ENCODE measurements at regions not wholly inside any gene's neighbourhood (a gene's known extent, or its start where the extent isn't known, plus 50 kb on each side); places are given as distances from the start of the nearest gene placed in this dataset.
"Not testable (repeated sequence)": the region's sequence is repeated elsewhere in the genome, so short reads cannot be mapped to it uniquely, and the experiment has no call there.

- FAIRE-seq (no peak), DNase-seq (ENCODE audit: low spot score in 2 of 2) (no peak)
Observed at GRCh38 chr10:63077800-63078199, 55.3 kb upstream of the NRBF2 start.

DNA sequence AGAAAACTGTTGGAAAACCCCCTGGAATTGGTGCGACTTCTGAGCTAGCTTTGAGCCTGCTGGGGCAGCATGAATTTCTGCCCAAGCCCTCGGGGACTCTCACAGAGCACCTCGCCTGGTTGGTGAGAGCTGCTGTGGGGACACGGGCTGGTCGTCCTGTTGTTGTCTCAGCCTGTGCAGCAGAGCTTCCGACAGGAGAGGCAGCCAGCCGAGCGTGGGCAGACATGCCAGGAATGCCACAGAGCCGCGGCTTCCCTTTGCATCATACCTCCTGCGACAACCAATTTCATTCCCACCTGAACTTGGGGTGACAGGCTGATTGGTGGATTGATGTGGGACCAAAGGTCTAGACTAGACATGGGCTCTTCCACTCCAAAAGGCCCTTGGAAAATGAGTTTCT is 60.2 kb upstream of the NRBF2 start:
- FAIRE-seq = no peak
- no peak for DNase-seq (ENCODE audit: low spot score in 2 of 2)

- no peak for DNase-seq (ENCODE audit: low spot score in 2 of 2)
- FAIRE-seq = no peak
Observed at GRCh38 chr10:63071145-63071544, 62.0 kb upstream of the NRBF2 start.

- DNase-seq (ENCODE audit: low spot score in 2 of 2) (no peak), FAIRE-seq (no peak)
Observed at GRCh38 chr10:63069318-63069717, 63.8 kb upstream of the NRBF2 start.

GRCh38 chr10:63068246-63068645 is 64.9 kb upstream of the NRBF2 start:
- FAIRE-seq (no peak), DNase-seq (ENCODE audit: low spot score in 2 of 2) (no peak)

DNA sequence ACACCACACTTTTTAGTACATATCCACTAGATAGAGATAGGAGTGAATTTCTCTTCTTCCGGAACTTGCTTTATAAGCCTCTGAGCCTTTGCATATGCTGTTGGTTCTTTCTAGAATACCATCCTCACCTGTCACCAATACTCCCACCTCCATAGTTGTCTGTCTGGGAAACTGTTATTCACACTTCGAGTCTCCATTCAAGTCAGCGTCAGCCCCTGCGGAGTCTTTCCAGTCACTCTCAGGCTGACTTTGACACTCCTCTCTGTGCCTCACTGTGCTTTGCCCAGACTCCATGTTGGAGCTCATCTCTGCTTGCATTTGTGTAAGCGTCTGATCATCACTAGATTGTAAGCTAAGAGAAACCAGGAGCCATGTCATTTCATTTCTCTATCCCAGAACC is 66.5 kb upstream of the NRBF2 start:
- FAIRE-seq = no peak
- DNase-seq (ENCODE audit: low spot score in 2 of 2) = no peak

GRCh38 chr10:63064706-63065105 is 68.4 kb upstream of the NRBF2 start:
- FAIRE-seq (no peak), DNase-seq (ENCODE audit: low spot score in 2 of 2) (no peak)

- FAIRE-seq = no peak
- DNase-seq (ENCODE audit: low spot score in 2 of 2) = no peak
Observed at GRCh38 chr10:63058236-63058635, 74.9 kb upstream of the NRBF2 start.

DNA sequence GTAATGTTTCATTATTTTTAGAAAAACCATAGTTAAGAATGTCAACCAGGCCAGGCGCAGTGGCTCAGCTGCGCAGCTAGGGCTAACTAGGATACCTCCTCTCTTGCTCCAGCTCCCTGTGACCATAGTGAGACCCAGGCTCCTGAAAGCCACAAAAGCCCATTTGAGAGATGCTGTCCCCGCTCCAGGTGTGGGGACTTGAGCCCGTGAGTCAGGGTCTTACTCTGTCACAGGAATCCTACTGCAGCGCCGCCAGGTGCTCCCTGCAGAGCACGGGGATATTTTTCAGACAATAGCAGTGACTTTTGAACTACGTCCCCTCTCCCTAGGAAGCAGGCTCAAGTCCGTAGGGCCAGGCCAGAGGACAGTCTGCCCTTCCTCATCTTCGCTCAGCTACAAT is 75.6 kb upstream of the NRBF2 start:
- DNase-seq (ENCODE audit: low spot score in 2 of 2) (no peak), FAIRE-seq (no peak)

DNA sequence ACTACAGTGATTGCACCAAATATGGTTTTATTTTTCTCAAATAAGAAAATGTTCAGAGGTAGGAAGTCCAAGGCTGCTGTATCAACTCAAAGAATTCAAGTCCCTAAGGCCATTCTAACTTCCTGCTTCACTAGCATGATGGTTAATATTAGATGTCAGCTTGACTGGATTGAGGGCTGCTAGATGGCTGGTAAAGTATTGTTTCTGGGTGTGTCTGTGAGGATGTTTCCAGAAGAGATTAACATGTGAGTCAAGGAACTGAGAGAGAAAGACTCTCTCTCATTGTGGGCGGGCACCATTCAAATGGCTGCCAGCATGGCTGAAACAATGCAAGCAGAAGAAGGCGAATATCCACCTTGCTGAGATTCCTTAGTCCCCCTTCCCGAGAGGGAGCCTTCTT is 77.4 kb upstream of the NRBF2 start:
- no peak for DNase-seq (ENCODE audit: low spot score in 2 of 2)
- no peak for FAIRE-seq

DNA sequence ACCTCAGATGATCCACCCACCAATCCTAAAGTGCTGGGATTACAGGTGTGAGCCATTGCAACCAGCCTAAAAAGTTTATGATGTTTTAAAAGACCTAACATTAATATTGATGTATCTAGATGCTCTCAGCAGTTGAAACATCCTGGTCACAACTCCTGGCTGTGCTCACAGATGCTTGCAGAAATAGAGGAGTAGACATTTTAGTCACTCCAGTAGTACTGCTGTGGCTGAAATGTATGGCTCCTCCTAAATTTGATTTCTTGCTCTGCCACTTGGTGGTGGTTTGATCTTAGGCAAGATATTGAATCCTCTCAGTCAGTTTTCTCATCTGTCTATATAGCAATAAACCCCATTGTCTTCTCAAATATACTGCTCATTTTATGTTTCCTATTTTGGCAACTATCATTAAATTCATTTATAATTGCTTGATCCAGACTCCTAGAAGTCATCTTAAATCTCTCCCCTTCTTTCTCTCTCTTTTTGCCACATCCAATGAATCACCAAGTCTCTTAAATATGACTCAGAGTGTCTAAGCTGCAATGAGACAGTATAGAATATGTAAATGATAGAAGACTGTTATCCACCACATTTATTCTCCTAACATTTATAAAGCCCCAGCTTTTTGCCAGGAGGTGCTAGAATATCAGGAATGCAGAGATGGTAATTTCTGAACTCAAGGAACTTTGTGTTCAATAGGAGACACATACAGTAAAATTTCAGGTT is 78.1 kb upstream of the NRBF2 start:
- DNase-seq (ENCODE audit: low spot score in 2 of 2) = no peak
- no peak for FAIRE-seq

GRCh38 chr10:63052083-63052482 is 81.0 kb upstream of the NRBF2 start:
- no peak for FAIRE-seq
- no peak for DNase-seq (ENCODE audit: low spot score in 2 of 2)

DNA sequence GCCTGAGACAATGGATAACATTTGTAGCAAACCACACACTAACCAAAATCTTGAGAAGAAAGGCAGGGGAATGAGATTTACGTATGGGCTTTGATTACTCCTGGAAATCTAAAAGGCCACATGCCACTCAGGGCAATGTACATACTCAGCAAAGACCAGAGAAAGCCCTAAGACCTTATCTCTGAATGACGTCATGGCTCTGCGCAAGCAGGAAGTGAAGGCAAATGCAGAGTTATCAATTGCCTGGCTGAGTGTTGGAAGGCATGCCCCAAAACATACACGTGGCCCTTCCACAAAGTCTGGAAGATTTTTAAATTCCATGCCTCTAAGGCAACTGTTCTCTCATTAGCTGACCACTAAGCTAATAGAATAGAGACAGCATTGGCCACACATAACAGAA is 90.9 kb upstream of the NRBF2 start:
- no peak for FAIRE-seq
- DNase-seq (ENCODE audit: low spot score in 2 of 2) = no peak

DNA sequence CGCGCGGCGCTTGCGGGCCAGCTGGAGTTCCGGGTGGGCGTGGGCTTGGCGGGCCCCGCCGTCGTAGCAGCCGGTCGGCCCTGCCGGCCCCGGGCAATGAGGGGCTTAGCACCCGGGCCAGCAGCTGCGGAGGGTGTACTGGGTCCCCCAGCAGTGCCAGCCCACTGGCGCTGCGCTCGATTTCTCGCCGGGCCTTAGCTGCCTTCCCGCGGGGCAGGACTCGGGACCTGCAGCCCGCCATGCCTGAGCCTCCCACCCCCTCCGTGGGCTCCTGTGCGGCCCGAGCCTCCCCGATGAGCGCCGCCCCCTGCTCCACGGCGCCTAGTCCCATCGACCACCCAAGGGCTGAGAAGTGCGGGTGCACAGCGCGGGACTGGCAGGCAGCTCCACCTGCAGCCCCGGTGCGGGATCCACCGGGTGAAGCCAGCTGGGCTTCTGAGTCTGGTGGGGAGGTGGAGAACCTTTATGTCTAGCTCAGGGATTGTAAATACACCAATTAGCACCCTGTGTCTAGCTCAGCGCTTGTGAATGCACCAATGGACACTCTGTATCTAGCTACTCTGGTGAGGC is 99.4 kb upstream of the NRBF2 start:
- not testable (repeated sequence) for FAIRE-seq; DNase-seq (ENCODE audit: low spot score in 2 of 2)

DNA sequence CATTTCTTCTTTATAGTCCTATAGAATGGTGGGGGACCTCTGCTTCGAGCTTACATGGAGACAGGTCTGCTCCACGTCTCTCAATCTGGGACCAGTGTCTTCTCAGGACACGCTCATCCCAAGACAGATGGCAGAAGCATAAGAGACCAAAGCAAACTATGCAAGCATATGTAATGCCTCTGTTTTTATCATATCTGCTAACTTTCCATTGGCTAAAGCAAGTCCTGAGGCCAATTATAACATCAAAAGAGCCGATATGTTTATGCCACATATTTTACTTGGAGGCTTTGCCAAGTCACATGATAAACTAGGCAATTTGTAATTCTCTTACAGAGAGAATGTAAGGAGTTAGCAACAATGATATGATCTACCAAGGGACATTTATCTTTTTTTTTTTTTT is 102.6 kb upstream of the NRBF2 start:
- FAIRE-seq (no peak), DNase-seq (ENCODE audit: low spot score in 2 of 2) (no peak)

GRCh38 chr10:63027531-63027930 is 105.6 kb upstream of the NRBF2 start:
- FAIRE-seq (no peak), DNase-seq (ENCODE audit: low spot score in 2 of 2) (no peak)

DNA sequence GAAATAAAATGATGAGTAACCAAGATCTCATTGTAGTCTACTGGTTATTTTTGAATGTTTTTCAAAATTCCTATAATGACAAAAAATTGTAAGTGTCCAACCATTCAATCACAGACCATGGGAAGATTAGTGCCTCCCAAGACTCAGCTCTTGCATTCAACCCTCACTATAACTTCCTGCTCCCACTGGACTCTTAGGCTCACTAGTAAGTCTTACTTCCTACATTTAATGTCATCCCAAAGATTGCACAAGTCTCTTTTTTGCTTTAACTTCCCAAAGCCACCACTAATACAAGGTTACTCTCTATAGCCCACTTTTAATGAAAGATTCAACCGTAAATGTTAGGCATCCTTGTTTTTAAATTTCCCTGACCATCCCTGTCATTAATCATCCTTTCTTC is 111.9 kb upstream of the NRBF2 start:
- FAIRE-seq (no peak), DNase-seq (ENCODE audit: low spot score in 2 of 2) (no peak)

GRCh38 chr10:63013755-63014154 is 119.4 kb upstream of the NRBF2 start:
- DNase-seq (ENCODE audit: low spot score in 2 of 2) (no peak), FAIRE-seq (no peak)

DNA sequence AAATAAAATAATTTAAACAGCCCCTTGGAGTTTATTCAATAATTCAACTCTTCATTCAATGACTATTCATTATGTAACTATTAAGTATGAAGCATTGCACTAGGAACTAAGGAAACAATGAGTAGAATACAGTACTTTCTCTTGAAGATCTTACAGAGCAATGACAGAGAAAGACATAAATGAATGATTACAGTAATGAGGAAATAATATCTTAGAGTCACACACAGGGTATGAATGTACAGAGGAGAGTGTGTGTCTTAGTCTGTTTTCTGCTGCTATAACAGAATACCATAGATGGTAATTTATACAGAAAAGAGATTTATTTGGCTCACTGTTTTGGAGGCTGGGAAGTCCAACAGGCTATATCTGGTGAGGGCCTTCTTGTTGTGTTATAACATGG is 120.5 kb upstream of the NRBF2 start:
- FAIRE-seq (no peak), DNase-seq (ENCODE audit: low spot score in 2 of 2) (no peak)

GRCh38 chr10:63010203-63010602 is 122.9 kb upstream of the NRBF2 start:
- no peak for FAIRE-seq

DNA sequence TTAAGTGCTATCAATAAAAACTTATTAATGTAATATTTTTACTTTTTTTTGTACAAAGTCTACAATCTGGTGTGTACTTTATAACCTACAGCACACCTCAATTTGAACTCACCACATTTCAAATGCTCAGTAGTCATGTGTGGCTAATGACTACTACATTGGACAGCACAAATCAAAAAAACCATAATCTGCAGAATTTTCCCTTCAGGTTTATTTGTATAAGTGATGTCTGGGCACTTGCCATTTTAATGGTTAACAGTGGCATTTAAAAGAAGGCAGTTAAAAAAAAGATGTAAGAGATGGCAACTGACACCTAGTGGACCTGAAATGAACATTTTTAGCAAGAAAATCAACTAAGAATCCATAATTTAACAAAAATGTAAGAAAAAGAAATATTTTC is 124.6 kb upstream of the NRBF2 start:
- DNase-seq (ENCODE audit: low spot score in 2 of 2) = no peak
- FAIRE-seq = no peak

More at GRCh38 chr10:63010203-63010602, 122.9 kb upstream of the NRBF2 start:
- DNase-seq (ENCODE audit: low spot score in 2 of 2) = no peak

DNA sequence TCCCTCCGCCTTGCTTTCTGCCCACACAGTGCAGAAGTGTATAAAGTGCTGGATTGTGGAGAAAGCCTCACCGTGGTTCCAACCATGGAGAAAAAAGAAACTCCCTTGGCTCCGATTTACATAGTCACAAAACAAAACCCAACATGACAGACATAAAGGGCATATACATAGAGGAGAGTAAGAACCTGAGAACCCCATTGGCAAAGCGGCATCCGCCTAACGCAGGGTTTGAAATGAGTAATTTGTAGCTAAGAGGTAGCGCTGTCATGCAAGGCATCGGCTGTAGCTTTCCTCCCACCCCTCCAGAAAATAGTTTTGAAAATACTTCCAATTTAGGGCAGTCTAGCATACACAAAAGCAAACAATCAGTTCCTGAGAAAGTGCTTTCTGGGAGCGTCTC is 126.0 kb upstream of the NRBF2 start:
- DNase-seq (ENCODE audit: low spot score in 2 of 2) (no peak), FAIRE-seq (no peak)

DNA sequence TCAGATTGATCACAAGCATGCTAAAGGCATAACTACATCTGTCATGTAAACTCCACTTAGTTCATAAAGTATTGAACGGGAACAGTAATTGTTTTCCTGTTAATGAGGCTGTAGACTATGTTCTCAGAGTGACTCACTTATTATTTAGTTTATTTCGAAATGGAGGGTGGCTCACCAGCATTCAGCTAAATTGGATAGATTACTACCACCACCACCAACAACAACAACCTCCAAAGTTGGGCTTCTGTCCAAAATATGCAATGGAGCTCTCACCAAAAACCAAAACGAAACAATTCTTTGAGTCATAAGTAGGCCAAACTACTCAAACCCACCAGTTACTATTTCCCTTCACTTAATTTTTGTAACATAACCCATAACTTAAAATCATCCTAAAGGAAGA is 127.9 kb upstream of the NRBF2 start:
- no peak for FAIRE-seq

More for the DNA sequence above, 127.9 kb upstream of the NRBF2 start:
- no peak for DNase-seq (ENCODE audit: low spot score in 2 of 2)
